NB4 (cell line): ENCODE measurements at regions not wholly inside any gene's neighbourhood (a gene's known extent, or its start where the extent isn't known, plus 50 kb on each side); places are given as distances from the start of the nearest gene placed in this dataset.

Experiments
- CTCF ChIP-seq: IDR thresholded peaks from one replicate; pipeline ENCODE4 v1.5.1; 2012; ENCODE audit warnings: low read depth, low read length
- MYC ChIP-seq: IDR thresholded peaks from 2 replicates; pipeline ENCODE4 v1.6.1; 2011; ENCODE audit warnings: low read depth, low read length
- POLR2A ChIP-seq: IDR thresholded peaks from 2 replicates; pipeline ENCODE4 v1.6.1; 2011; ENCODE audit warnings: mild to moderate bottlenecking; ENCODE audit not compliant: insufficient read length; ENCODE audit errors: extremely low read depth
- TF ChIP-seq, protein P1 (sequence below): IDR thresholded peaks from 2 replicates; pipeline ENCODE4 v1.6.1; 2011; ENCODE audit warnings: low read depth, low read length

- TF ChIP-seq CTCF: no peak
- no peak for TF ChIP-seq MYC
- TF ChIP-seq POLR2A: no peak
- TF ChIP-seq, protein P1, sequence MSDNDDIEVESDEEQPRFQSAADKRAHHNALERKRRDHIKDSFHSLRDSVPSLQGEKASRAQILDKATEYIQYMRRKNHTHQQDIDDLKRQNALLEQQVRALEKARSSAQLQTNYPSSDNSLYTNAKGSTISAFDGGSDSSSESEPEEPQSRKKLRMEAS: no peak
Measured at GRCh38 chr2:166758956-166759355, 129.3 kb upstream of the XIRP2 start.
